Skeletal muscle tissue (tissue), 3 donors: ENCODE measurements at regions not wholly inside any gene's neighbourhood (a gene's known extent, or its start where the extent isn't known, plus 50 kb on each side); places are given as distances from the start of the nearest gene placed in this dataset.
"Not testable (repeated sequence)": the region's sequence is repeated elsewhere in the genome, so short reads cannot be mapped to it uniquely, and the experiment has no call there.

Experiments
- H3K27ac ChIP-seq: one replicate; pipeline ENCODE4 v1.7.0; 2013; ENCODE audit warnings: mild to moderate bottlenecking, low read depth, low read length, inconsistent platforms
- H3K27me3 ChIP-seq, 3 donors: one replicate each; pipeline ENCODE4 v1.7.0; 2013; ENCODE audit warnings: low read length in 3 of 3; ENCODE audit not compliant: control insufficient read depth in 3 of 3, insufficient read depth in 3 of 3
- H3K36me3 ChIP-seq, 3 donors: one replicate each; pipeline ENCODE4 v1.7.0; 2013; ENCODE audit warnings: low read length in 3 of 3; ENCODE audit not compliant: control insufficient read depth in 3 of 3, insufficient read depth in 3 of 3
- H3K4me1 ChIP-seq, 3 donors: one replicate each; pipeline ENCODE4 v1.7.0; 2013; ENCODE audit warnings: low read length in 3 of 3, mild to moderate bottlenecking in 3 of 3; ENCODE audit not compliant: control insufficient read depth in 3 of 3, insufficient read depth in 3 of 3
- H3K4me3 ChIP-seq, 3 donors: one replicate each; pipeline ENCODE4 v1.7.0; 2013; ENCODE audit warnings: low read length in 3 of 3
- H3K9ac ChIP-seq, 3 donors: one replicate each; pipeline ENCODE4 v1.7.0; 2013; ENCODE audit warnings: low read length in 3 of 3, mild to moderate bottlenecking in 3 of 3, moderate library complexity in 2 of 3, low read depth in 1 of 3
- H3K9me3 ChIP-seq, 3 donors: one replicate each; pipeline ENCODE4 v1.7.0; 2013; ENCODE audit warnings: low read length in 3 of 3; ENCODE audit not compliant: control insufficient read depth in 3 of 3
- donor health status: Osteomylitis.

GRCh38 chr5:158255609-158256008, 396.7 kb upstream of the CLINT1 start:
- H3K27ac ChIP-seq = no peak overlapping the region
- H3K4me1 ChIP-seq = no peaks in the 10 kb centered on the region
- no peaks in the 10 kb centered on the region for H3K36me3 ChIP-seq
- no peaks in the 10 kb centered on the region for H3K9me3 ChIP-seq
- H3K9ac ChIP-seq = no peak overlapping the region
- no peaks in the 10 kb centered on the region for H3K27me3 ChIP-seq
- H3K4me3 ChIP-seq = no peak overlapping the region

GRCh38 chr5:158246661-158247060, 387.7 kb upstream of the CLINT1 start:
- Histone ChIP-seq H3K27ac (no peak overlapping the region), H3K9me3 (no peaks in the 10 kb centered on the region), H3K4me1 (no peaks in the 10 kb centered on the region), H3K36me3 (no peaks in the 10 kb centered on the region), H3K9ac (no peak overlapping the region), H3K4me3 (no peak overlapping the region), H3K27me3 (no peaks in the 10 kb centered on the region)

DNA sequence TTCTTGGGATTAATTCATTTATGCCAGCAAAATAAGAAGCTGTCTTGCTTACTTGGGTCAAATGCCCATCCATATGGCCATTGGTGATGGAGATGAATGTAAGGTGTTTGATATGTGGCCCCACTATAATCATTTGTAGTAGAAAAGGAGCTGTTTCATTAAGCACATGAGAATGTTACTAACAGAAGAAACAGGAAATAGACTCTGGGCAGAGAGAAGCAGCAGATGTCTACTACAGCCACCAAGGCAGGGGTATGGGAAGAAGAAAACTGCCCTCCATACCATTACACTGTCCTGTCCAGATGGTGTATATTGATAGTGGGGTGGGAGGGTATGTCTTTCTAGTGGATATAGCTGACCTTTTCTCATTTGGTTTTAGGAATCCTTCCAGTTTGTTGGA, 386.6 kb upstream of the CLINT1 start:
- Histone ChIP-seq H3K36me3 (no peaks in the 10 kb centered on the region), H3K27ac (no peak overlapping the region), H3K9ac (no peak overlapping the region), H3K9me3 (no peaks in the 10 kb centered on the region), H3K27me3 (no peaks in the 10 kb centered on the region), H3K4me3 (no peak overlapping the region), H3K4me1 (no peaks in the 10 kb centered on the region)

DNA sequence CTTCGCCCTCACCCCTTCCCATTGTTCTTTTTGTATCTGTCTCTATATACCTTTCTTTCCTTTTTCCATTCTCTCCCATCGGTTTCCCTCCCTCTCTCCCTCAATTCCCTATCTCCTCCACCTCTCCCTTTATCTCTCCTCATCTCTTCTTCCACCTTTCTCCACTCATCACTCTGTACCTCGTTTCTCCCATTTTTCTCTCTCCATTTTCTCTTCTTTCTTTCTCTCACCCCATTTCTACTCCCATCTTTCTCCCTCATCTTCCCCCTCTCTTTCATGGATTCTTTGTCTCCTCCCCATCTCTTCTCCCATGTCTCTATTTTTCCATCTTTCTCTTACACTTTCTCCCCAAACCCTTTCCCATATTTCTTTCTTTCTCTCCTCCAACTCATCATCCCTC, 385.9 kb upstream of the CLINT1 start:
- Histone ChIP-seq H3K27me3 (no peaks in the 10 kb centered on the region), H3K9ac (no peak overlapping the region), H3K36me3 (no peaks in the 10 kb centered on the region), H3K27ac (no peak overlapping the region), H3K4me1 (no peaks in the 10 kb centered on the region), H3K4me3 (no peak overlapping the region), H3K9me3 (no peaks in the 10 kb centered on the region)

- no peaks in the 10 kb centered on the region for H3K27me3 ChIP-seq
- no peak overlapping the region for H3K4me3 ChIP-seq
- no peaks in the 10 kb centered on the region for H3K36me3 ChIP-seq
- H3K9ac ChIP-seq = no peak overlapping the region
- H3K27ac ChIP-seq = no peak overlapping the region
- no peaks in the 10 kb centered on the region for H3K9me3 ChIP-seq
- no peaks in the 10 kb centered on the region for H3K4me1 ChIP-seq
Measured at GRCh38 chr5:158236511-158237335, 377.8 kb upstream of the CLINT1 start.

GRCh38 chr5:158235159-158235547, 376.2 kb upstream of the CLINT1 start:
- H3K9me3 ChIP-seq = no peaks in the 10 kb centered on the region
- H3K9ac ChIP-seq = no peak overlapping the region
- H3K36me3 ChIP-seq = no peaks in the 10 kb centered on the region
- no peak overlapping the region for H3K4me3 ChIP-seq
- H3K4me1 ChIP-seq = no peaks in the 10 kb centered on the region
- no peak overlapping the region for H3K27ac ChIP-seq
- no peaks in the 10 kb centered on the region for H3K27me3 ChIP-seq

DNA sequence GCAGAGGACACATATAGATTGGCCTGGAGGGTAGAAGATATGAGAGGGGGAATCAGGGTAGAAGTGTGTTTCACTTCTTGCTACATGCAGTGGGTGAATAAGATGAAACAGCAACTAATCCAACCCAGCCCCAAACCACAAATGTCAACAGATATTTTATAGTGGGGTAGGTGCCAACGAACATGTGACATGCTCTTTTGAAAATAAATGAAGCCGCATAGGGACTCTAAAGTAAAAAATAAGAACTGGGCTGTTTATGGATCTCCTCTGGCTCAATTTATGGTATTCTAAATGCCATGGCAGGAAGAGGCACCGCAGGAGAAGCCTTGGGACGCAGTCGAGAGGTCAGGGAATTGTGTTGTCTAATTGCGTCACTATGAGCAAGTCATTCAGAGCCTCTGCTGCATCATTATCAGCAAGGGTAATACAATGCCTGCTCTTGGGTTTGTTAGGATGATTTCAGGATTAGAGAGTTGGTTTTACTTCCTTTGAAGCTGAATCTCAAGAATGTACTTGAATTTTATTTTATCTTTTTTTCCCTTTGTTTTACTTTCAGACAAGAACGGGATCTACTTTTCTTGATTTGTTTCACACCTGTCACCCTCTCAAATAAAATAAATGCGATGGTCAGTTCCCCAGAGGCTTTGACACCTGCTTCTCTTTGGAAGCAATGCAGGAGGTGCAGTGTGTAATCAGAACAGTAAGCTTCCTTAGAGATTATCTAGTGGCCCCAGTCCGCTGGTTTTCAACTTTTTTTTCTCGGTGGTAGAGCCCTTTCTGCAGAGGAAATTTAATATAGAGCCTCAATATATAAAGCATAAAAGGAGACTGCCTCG, 375.6 kb upstream of the CLINT1 start:
- Histone ChIP-seq H3K27ac (no peak overlapping the region), H3K4me3 (no peak overlapping the region), H3K27me3 (no peaks in the 10 kb centered on the region), H3K4me1 (no peaks in the 10 kb centered on the region), H3K9me3 (no peaks in the 10 kb centered on the region), H3K9ac (no peak overlapping the region), H3K36me3 (no peaks in the 10 kb centered on the region)

- no peaks in the 10 kb centered on the region for H3K36me3 ChIP-seq
- H3K4me1 ChIP-seq = no peaks in the 10 kb centered on the region
- no peaks in the 10 kb centered on the region for H3K9me3 ChIP-seq
- no peak overlapping the region for H3K27ac ChIP-seq
- H3K4me3 ChIP-seq = no peak overlapping the region
- no peak overlapping the region for H3K9ac ChIP-seq
- no peaks in the 10 kb centered on the region for H3K27me3 ChIP-seq
Measured at GRCh38 chr5:158233735-158234322, 374.9 kb upstream of the CLINT1 start.

GRCh38 chr5:158227314-158227713, 368.4 kb upstream of the CLINT1 start:
- not testable (repeated sequence) for H3K4me1 ChIP-seq, H3K27ac ChIP-seq, H3K4me3 ChIP-seq, H3K36me3 ChIP-seq, H3K9ac ChIP-seq, H3K27me3 ChIP-seq, H3K9me3 ChIP-seq

DNA sequence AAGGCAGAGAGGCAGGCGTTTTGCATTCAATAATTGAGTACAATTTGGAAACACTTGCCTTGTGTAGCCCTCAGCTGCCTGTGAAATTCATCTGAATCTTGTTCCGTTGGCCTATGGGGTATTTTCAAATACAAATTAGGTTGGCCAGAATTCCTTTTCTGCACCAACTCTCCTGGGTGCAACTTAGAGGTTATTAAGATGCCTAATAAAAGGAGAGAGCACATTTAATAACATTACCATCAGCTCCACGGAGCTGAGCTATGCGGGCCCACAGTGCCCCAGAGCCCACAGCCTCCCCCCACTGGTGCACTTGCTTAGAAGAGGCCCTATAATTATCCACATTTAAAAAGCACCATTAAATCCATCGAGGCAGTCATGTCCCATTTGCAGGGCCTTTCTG, 367.6 kb upstream of the CLINT1 start:
- Histone ChIP-seq H3K9me3 (peaks cover 0 to 3% (median 0%) of the 10 kb centered on the region in 3 donors), H3K27me3 (no peaks in the 10 kb centered on the region), H3K4me3 (no peak overlapping the region), H3K36me3 (no peaks in the 10 kb centered on the region), H3K27ac (no peak overlapping the region), H3K9ac (no peak overlapping the region), H3K4me1 (no peaks in the 10 kb centered on the region)
